ENCODE measurements at regions not wholly inside any gene's neighbourhood (a gene's known extent, or its start where the extent isn't known, plus 50 kb on each side); places are given as distances from the start of the nearest gene placed in this dataset.

GRCh38 chr10:125450218-125450617, 232.7 kb downstream of the TEX36 start:
- Histone ChIP-seq H3K27ac (ENCODE audit: low read depth, low read length) (no peak overlapping the region), H3K4me3 (ENCODE audit: low read length) (no peak overlapping the region), H3K4me1 (ENCODE audit: control insufficient read depth in 2 of 2, insufficient read depth in 2 of 2, low read length in 2 of 2) (no peaks in the 10 kb centered on the region), H3K36me3 (ENCODE audit: control insufficient read depth in 2 of 3, insufficient read depth in 3 of 3, low read length in 3 of 3) (no peaks in the 10 kb centered on the region), H3K27me3 (ENCODE audit: control insufficient read depth in 2 of 2, insufficient read depth in 2 of 2, low read length in 2 of 2) (no peaks in the 10 kb centered on the region), H3K9me3 (ENCODE audit: control insufficient read depth in 2 of 3, low read length in 3 of 3) (no peaks in the 10 kb centered on the region)
- POLR2A ChIA-PET, result no interaction called here
- Mint-ChIP-seq H3K4me3 (no peak overlapping the region), H3K27me3 (peaks cover 0 to 16% (median 10%) of the 10 kb centered on the region in 5 donors), H3K27ac (no peak overlapping the region), H3K4me1 (peaks cover 0 to 6% (median 0%) of the 10 kb centered on the region in 7 donors), H3K9me3 (peaks cover 0 to 6% (median 2%) of the 10 kb centered on the region in 11 donors), H3K36me3 (no peaks in the 10 kb centered on the region)
- DNase-seq (no peak), ATAC-seq (no peak)
- CTCF ChIA-PET, result no interaction called here
- intact Hi-C loops (cut with micrococcal nuclease), result no loop called here

- Mint-ChIP-seq H3K4me1 (peaks cover 0 to 6% (median 0%) of the 10 kb centered on the region in 7 donors), H3K27ac (no peak overlapping the region), H3K4me3 (no peak overlapping the region), H3K27me3 (peaks cover 0 to 15% (median 10%) of the 10 kb centered on the region in 5 donors), H3K36me3 (no peaks in the 10 kb centered on the region), H3K9me3 (peaks cover 0 to 6% (median 2%) of the 10 kb centered on the region in 11 donors)
- no peaks in the 10 kb centered on the region for H3K4me1 ChIP-seq (ENCODE audit: control insufficient read depth in 2 of 2, insufficient read depth in 2 of 2, low read length in 2 of 2)
- intact Hi-C loops (cut with micrococcal nuclease), result no loop called here
- H3K36me3 ChIP-seq (ENCODE audit: control insufficient read depth in 2 of 3, insufficient read depth in 3 of 3, low read length in 3 of 3), result no peaks in the 10 kb centered on the region
- ChIA-PET CTCF (no interaction called here), POLR2A (no interaction called here)
- ATAC-seq, result no peak
- H3K4me3 ChIP-seq (ENCODE audit: low read length), result no peak overlapping the region
- no peak for DNase-seq
- H3K9me3 ChIP-seq (ENCODE audit: control insufficient read depth in 2 of 3, low read length in 3 of 3), result no peaks in the 10 kb centered on the region
- H3K27me3 ChIP-seq (ENCODE audit: control insufficient read depth in 2 of 2, insufficient read depth in 2 of 2, low read length in 2 of 2), result no peaks in the 10 kb centered on the region
- no peak overlapping the region for H3K27ac ChIP-seq (ENCODE audit: low read depth, low read length)
Measured at GRCh38 chr10:125449571-125449970, 233.4 kb downstream of the TEX36 start.

- Histone ChIP-seq H3K4me3 (ENCODE audit: low read length) (no peak overlapping the region), H3K36me3 (ENCODE audit: control insufficient read depth in 2 of 3, insufficient read depth in 3 of 3, low read length in 3 of 3) (no peaks in the 10 kb centered on the region), H3K27me3 (ENCODE audit: control insufficient read depth in 2 of 2, insufficient read depth in 2 of 2, low read length in 2 of 2) (no peaks in the 10 kb centered on the region), H3K27ac (ENCODE audit: low read depth, low read length) (no peak overlapping the region), H3K9me3 (ENCODE audit: control insufficient read depth in 2 of 3, low read length in 3 of 3) (no peaks in the 10 kb centered on the region), H3K4me1 (ENCODE audit: control insufficient read depth in 2 of 2, insufficient read depth in 2 of 2, low read length in 2 of 2) (no peaks in the 10 kb centered on the region)
- Mint-ChIP-seq H3K4me3 (no peak overlapping the region), H3K27me3 (peaks cover 0 to 10% (median 7%) of the 10 kb centered on the region in 5 donors), H3K27ac (no peak overlapping the region), H3K4me1 (peaks cover 0 to 6% (median 0%) of the 10 kb centered on the region in 7 donors), H3K36me3 (no peaks in the 10 kb centered on the region), H3K9me3 (peaks cover 0 to 7% (median 2%) of the 10 kb centered on the region in 11 donors)
- intact Hi-C loops (cut with micrococcal nuclease), result no loop called here
- DNase-seq (no peak), ATAC-seq (no peak)
- ChIA-PET POLR2A (no interaction called here), CTCF (no interaction called here)
Measured at GRCh38 chr10:125448596-125448995, 234.4 kb downstream of the TEX36 start.

- no peak for ATAC-seq
- DNase-seq, result no peak
- ChIA-PET POLR2A (no interaction called here), CTCF (no interaction called here)
- peaks cover 0 to 9% (median 1%) of the 10 kb centered on the region in 11 donors for H3K9me3 Mint-ChIP-seq
- no peak overlapping the region for H3K27ac Mint-ChIP-seq
- H3K27me3 Mint-ChIP-seq, result peaks cover 0 to 10% (median 9%) of the 10 kb centered on the region in 5 donors
- intact Hi-C loops (cut with micrococcal nuclease), result no loop called here
- Histone ChIP-seq H3K27ac (ENCODE audit: low read depth, low read length) (no peak overlapping the region), H3K27me3 (ENCODE audit: control insufficient read depth in 2 of 2, insufficient read depth in 2 of 2, low read length in 2 of 2) (no peaks in the 10 kb centered on the region), H3K9me3 (ENCODE audit: control insufficient read depth in 2 of 3, low read length in 3 of 3) (no peaks in the 10 kb centered on the region), H3K4me1 (ENCODE audit: control insufficient read depth in 2 of 2, insufficient read depth in 2 of 2, low read length in 2 of 2) (no peaks in the 10 kb centered on the region), H3K4me3 (ENCODE audit: low read length) (no peak overlapping the region), H3K36me3 (ENCODE audit: control insufficient read depth in 2 of 3, insufficient read depth in 3 of 3, low read length in 3 of 3) (no peaks in the 10 kb centered on the region)
- no peak overlapping the region for H3K4me3 Mint-ChIP-seq
- peaks cover 0 to 6% (median 0%) of the 10 kb centered on the region in 7 donors for H3K4me1 Mint-ChIP-seq
- H3K36me3 Mint-ChIP-seq, result no peaks in the 10 kb centered on the region
Measured at GRCh38 chr10:125444790-125445189, 238.2 kb downstream of the TEX36 start.

DNA sequence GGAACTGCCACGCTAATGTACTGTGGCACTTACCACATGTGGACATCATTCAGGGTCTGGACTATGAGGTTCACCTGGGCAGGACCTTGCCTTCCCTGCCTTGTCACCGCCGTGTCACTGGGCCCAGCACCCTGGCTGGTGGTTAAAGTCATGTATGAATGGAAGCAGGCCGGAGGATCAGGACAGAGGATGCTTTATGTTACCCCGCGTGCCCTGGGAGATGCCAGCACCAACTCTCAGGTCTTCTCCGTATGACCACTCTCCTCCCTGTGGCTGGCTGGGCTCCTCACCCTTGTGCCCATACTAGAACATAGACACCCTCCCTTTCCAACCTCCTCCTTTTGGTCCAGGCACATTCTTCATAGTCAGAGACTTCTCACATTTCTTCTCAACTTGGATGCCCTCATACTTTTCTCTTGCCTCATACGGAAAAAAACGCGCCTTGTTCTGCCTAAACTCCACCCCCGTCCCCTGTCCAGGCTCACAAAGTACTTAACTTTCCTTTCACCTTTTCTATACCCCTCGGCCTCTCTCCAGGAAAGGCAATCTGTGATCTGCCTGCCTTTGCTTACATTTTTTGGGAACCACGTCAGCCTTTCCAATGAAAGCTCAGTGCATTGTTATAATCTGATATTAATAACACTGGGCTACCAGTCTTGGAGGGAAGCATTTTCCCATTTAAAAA, 240.0 kb downstream of the TEX36 start:
- Histone ChIP-seq H3K4me1 (ENCODE audit: control insufficient read depth in 2 of 2, insufficient read depth in 2 of 2, low read length in 2 of 2) (no peaks in the 10 kb centered on the region), H3K9me3 (ENCODE audit: control insufficient read depth in 2 of 3, low read length in 3 of 3) (no peaks in the 10 kb centered on the region), H3K27me3 (ENCODE audit: control insufficient read depth in 2 of 2, insufficient read depth in 2 of 2, low read length in 2 of 2) (no peaks in the 10 kb centered on the region), H3K27ac (ENCODE audit: low read depth, low read length) (no peak overlapping the region), H3K36me3 (ENCODE audit: control insufficient read depth in 2 of 3, insufficient read depth in 3 of 3, low read length in 3 of 3) (no peaks in the 10 kb centered on the region), H3K4me3 (ENCODE audit: low read length) (no peak overlapping the region)
- H3K9me3 Mint-ChIP-seq, result peaks cover 0 to 9% (median 2%) of the 10 kb centered on the region in 11 donors
- H3K4me1 Mint-ChIP-seq, result no peaks in the 10 kb centered on the region
- intact Hi-C loops (cut with micrococcal nuclease), result no loop called here
- no peak overlapping the region for H3K27ac Mint-ChIP-seq
- ATAC-seq (no peak), DNase-seq (no peak)
- ChIA-PET CTCF (no interaction called here), POLR2A (no interaction called here)
- H3K36me3 Mint-ChIP-seq, result no peaks in the 10 kb centered on the region
- H3K4me3 Mint-ChIP-seq, result no peak overlapping the region
- H3K27me3 Mint-ChIP-seq, result peaks cover 0 to 14% (median 9%) of the 10 kb centered on the region in 5 donors

DNA sequence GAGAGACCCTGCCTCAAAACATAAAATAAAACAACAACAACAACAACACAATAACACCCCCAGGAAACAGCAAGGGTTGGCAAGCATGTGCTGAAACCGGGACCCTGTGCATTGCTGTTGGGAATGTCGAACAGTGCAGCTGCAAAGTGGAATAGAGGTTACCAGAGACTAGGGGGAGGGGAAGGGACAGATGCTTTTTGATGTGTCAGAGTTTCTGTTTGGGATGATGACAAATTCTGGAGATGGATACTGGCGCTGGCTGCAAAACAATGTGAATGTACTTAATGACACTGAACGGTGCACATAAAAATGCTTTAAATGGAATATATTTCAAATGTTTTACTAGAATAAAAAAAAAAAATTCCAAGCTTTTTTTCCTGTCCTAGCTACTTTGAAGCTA, 241.8 kb downstream of the TEX36 start:
- peaks cover 0 to 20% (median 10%) of the 10 kb centered on the region in 5 donors for H3K27me3 Mint-ChIP-seq

DNA sequence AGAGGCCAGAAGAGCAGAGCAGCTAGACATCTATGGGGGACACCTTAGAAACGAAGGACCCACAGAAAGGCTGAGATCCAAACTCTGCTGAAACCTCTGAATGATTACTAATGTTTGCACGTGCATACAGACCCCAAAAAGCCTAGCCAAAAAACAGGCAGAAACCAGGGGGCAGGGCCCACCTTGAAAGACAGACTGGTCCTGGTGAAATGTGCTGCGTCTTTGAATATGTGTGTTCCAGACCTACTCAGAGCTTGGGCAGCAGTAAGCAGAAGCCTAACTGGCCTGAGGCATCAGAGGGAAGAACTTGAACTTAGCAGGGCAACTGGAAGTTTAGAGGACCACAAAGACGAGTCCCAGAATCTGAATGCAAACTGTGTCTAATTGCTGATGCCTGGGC, 251.8 kb downstream of the TEX36 start:
- peaks cover 0 to 7% (median 5%) of the 10 kb centered on the region in 5 donors for H3K27me3 Mint-ChIP-seq
- Histone ChIP-seq H3K4me1 (ENCODE audit: control insufficient read depth in 2 of 2, insufficient read depth in 2 of 2, low read length in 2 of 2) (no peaks in the 10 kb centered on the region), H3K4me3 (ENCODE audit: low read length) (no peak overlapping the region), H3K36me3 (ENCODE audit: control insufficient read depth in 2 of 3, insufficient read depth in 3 of 3, low read length in 3 of 3) (no peaks in the 10 kb centered on the region), H3K27me3 (ENCODE audit: control insufficient read depth in 2 of 2, insufficient read depth in 2 of 2, low read length in 2 of 2) (no peaks in the 10 kb centered on the region), H3K9me3 (ENCODE audit: control insufficient read depth in 2 of 3, low read length in 3 of 3) (no peaks in the 10 kb centered on the region), H3K27ac (ENCODE audit: low read depth, low read length) (no peak overlapping the region)
- POLR2A ChIA-PET, result no interaction called here
- intact Hi-C loops (cut with micrococcal nuclease), result no loop called here
- DNase-seq, result no peak
- CTCF ChIA-PET, result no interaction called here
- H3K27ac Mint-ChIP-seq, result no peak overlapping the region
- H3K4me1 Mint-ChIP-seq, result no peaks in the 10 kb centered on the region
- H3K36me3 Mint-ChIP-seq, result no peaks in the 10 kb centered on the region
- no peak overlapping the region for H3K4me3 Mint-ChIP-seq
- no peak for ATAC-seq
- peaks cover 0 to 20% (median 4%) of the 10 kb centered on the region in 11 donors for H3K9me3 Mint-ChIP-seq

More for the DNA sequence above, 241.8 kb downstream of the TEX36 start:
- Histone ChIP-seq H3K27me3 (ENCODE audit: control insufficient read depth in 2 of 2, insufficient read depth in 2 of 2, low read length in 2 of 2) (no peaks in the 10 kb centered on the region), H3K4me1 (ENCODE audit: control insufficient read depth in 2 of 2, insufficient read depth in 2 of 2, low read length in 2 of 2) (no peaks in the 10 kb centered on the region), H3K36me3 (ENCODE audit: control insufficient read depth in 2 of 3, insufficient read depth in 3 of 3, low read length in 3 of 3) (no peaks in the 10 kb centered on the region), H3K27ac (ENCODE audit: low read depth, low read length) (no peak overlapping the region), H3K9me3 (ENCODE audit: control insufficient read depth in 2 of 3, low read length in 3 of 3) (no peaks in the 10 kb centered on the region), H3K4me3 (ENCODE audit: low read length) (no peak overlapping the region)
- H3K4me1 Mint-ChIP-seq, result no peaks in the 10 kb centered on the region
- CTCF ChIA-PET, result no interaction called here
- peaks cover 0 to 10% (median 4%) of the 10 kb centered on the region in 11 donors for H3K9me3 Mint-ChIP-seq
- no peak overlapping the region for H3K4me3 Mint-ChIP-seq
- H3K27ac Mint-ChIP-seq, result no peak overlapping the region
- DNase-seq (no peak), ATAC-seq (no peak)
- H3K36me3 Mint-ChIP-seq, result no peaks in the 10 kb centered on the region
- POLR2A ChIA-PET, result interaction anchor here (0.7 kb wide), 1 partner anchor 21 kb away, joined by 4 read pairs; no protein-coding TSS in a partner anchor
- intact Hi-C loops (cut with micrococcal nuclease), result no loop called here
